Nephron progenitor cell (in vitro differentiated cells): ENCODE measurements at regions not wholly inside any gene's neighbourhood (a gene's known extent, or its start where the extent isn't known, plus 50 kb on each side); places are given as distances from the start of the nearest gene placed in this dataset.

Source experiments
- DNase-seq: peaks from one replicate; pipeline ENCODE4 v3.0.0; 2021
- H3K27ac Mint-ChIP-seq: 2 replicates; pipeline ENCODE4 v1.8.0; 2021; ENCODE audit warnings: mild to moderate bottlenecking, moderate library complexity, mixed read lengths
- H3K27me3 Mint-ChIP-seq: 2 replicates; pipeline ENCODE4 v1.8.0; 2021; ENCODE audit warnings: mild to moderate bottlenecking, low read depth, mixed read lengths; ENCODE audit not compliant: poor library complexity
- H3K36me3 Mint-ChIP-seq: 2 replicates; pipeline ENCODE4 v1.8.0; 2021; ENCODE audit warnings: low read depth, mixed read lengths
- H3K4me1 Mint-ChIP-seq: 2 replicates; pipeline ENCODE4 v1.8.0; 2021; ENCODE audit warnings: mixed read lengths
- H3K4me3 Mint-ChIP-seq: 2 replicates; pipeline ENCODE4 v1.8.0; 2021; ENCODE audit warnings: mild to moderate bottlenecking, moderate library complexity, mixed read lengths
- H3K9me3 Mint-ChIP-seq: 2 replicates; pipeline ENCODE4 v1.8.0; 2021; ENCODE audit warnings: mild to moderate bottlenecking, moderate library complexity, mixed read lengths
- TF ChIP-seq, protein P1 (sequence below): fragments of 200-600 bp; sonication (generic); IDR thresholded peaks from 2 replicates; pipeline ENCODE4 v1.5.0; 2021; ENCODE audit warnings: antibody characterized with exemption

GRCh38 chr17:51443646-51444045 lies 183.3 kb downstream of the UTP18 start:
- no peak for DNase-seq
- TF ChIP-seq, protein P1, sequence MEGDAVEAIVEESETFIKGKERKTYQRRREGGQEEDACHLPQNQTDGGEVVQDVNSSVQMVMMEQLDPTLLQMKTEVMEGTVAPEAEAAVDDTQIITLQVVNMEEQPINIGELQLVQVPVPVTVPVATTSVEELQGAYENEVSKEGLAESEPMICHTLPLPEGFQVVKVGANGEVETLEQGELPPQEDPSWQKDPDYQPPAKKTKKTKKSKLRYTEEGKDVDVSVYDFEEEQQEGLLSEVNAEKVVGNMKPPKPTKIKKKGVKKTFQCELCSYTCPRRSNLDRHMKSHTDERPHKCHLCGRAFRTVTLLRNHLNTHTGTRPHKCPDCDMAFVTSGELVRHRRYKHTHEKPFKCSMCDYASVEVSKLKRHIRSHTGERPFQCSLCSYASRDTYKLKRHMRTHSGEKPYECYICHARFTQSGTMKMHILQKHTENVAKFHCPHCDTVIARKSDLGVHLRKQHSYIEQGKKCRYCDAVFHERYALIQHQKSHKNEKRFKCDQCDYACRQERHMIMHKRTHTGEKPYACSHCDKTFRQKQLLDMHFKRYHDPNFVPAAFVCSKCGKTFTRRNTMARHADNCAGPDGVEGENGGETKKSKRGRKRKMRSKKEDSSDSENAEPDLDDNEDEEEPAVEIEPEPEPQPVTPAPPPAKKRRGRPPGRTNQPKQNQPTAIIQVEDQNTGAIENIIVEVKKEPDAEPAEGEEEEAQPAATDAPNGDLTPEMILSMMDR, result no peak
- Mint-ChIP-seq H3K27me3 (peaks cover 7% of the 10 kb centered on the region), H3K9me3 (peaks cover 6% of the 10 kb centered on the region), H3K4me1 (peaks cover 6% of the 10 kb centered on the region), H3K27ac (no peak overlapping the region), H3K36me3 (no peaks in the 10 kb centered on the region), H3K4me3 (no peak overlapping the region)

DNA sequence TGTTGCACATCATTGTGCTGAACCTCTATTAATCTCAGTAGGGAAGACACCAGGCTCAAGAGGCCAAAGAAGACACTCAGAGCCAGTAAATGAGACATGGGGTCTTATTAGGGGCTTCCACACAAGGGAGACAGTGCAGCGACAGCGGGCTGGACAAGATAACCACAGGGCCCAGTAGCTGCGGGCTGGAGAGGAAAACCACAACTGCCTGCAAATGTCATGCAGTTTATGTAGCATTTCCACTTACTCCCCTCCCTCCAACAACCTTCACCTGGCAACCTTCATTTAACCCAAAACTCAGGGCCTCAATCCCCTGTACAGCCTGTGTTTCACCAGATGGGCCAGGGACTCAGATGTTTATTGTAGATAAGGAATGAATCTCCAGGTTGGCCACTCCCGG lies 185.6 kb downstream of the UTP18 start:
- Mint-ChIP-seq H3K27me3 (peaks cover 14% of the 10 kb centered on the region), H3K9me3 (peaks cover 17% of the 10 kb centered on the region), H3K27ac (no peak overlapping the region), H3K4me3 (no peak overlapping the region), H3K36me3 (no peaks in the 10 kb centered on the region), H3K4me1 (no peaks in the 10 kb centered on the region)
- TF ChIP-seq, protein P1, result no peak
- DNase-seq, result no peak

DNA sequence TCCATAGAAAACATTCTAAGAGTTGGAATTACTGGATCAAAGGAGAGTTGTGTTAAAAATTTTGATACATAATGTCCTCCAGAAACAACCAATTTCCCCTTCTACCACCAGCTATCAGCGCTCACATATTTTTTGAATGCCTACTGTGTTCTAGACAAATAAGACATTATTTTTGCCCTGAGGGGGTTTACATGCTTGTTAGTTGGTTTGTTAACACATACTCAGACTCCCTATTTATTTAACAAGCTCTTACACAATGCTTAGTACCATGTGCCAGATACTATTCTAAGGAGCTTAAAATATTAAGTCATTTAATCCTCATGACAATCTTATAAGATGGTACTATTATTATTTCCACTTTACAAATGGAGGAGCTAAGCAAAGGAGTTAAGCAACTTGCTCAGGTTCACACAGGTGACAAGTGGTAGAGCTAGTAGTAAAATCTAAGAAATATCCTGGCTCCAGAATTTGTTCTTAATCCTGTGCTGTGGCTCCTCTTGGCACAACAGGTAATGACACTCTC lies 194.2 kb downstream of the UTP18 start:
- Mint-ChIP-seq H3K27me3 (peaks cover 12% of the 10 kb centered on the region), H3K9me3 (peaks cover 10% of the 10 kb centered on the region), H3K4me3 (no peak overlapping the region), H3K36me3 (no peaks in the 10 kb centered on the region), H3K27ac (no peak overlapping the region), H3K4me1 (no peaks in the 10 kb centered on the region)
- TF ChIP-seq, protein P1, result no peak
- DNase-seq, result no peak

DNA sequence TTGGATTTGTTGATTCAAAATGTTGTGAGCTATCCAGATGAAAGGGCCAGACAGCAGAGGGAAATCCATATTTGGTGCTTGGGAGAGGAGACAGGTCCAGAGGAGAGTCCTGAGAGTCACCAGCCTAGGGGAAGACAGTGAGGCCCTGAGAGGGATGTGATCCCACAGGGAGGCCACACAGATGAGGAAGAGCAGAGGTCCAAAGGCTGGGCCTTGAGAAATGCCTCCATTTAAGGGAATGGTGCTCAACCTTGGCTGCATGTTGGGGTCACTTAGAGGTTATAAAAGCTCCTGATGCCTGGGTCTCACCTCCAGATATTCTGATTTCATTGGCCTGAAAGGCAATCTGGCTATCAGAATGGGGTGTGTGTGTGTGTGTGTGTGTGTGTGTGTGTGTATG lies 194.9 kb downstream of the UTP18 start:
- Mint-ChIP-seq H3K27me3 (peaks cover 11% of the 10 kb centered on the region), H3K4me1 (no peaks in the 10 kb centered on the region), H3K9me3 (peaks cover 7% of the 10 kb centered on the region), H3K4me3 (no peak overlapping the region), H3K27ac (no peak overlapping the region), H3K36me3 (no peaks in the 10 kb centered on the region)
- no peak for DNase-seq
- TF ChIP-seq, protein P1, result no peak

GRCh38 chr17:51455931-51456330 lies 195.6 kb downstream of the UTP18 start:
- Mint-ChIP-seq H3K27ac (no peak overlapping the region), H3K4me3 (no peak overlapping the region), H3K27me3 (peaks cover 6% of the 10 kb centered on the region), H3K4me1 (no peaks in the 10 kb centered on the region), H3K36me3 (no peaks in the 10 kb centered on the region), H3K9me3 (peaks cover 7% of the 10 kb centered on the region)
- no peak for DNase-seq
- TF ChIP-seq, protein P1, result no peak

DNA sequence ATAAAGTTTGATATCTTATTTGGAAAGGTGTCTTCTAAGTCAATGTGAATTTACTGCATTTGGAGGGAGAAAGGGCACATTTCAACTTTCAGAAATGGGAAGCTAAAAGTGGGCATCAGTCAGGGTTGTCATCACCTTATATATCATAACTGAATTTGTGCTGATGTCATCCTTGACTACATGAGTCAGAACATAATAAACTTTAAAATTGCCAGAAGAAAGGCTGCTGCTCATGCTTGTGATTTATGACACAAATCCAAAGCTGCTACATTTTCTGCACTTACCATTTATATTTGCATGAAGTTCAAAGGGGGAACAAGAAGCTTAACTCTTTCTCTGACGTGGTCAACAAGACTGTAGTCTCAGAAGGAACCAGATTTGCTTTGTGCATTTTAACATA lies 196.6 kb downstream of the UTP18 start:
- no peaks in the 10 kb centered on the region for H3K36me3 Mint-ChIP-seq
- TF ChIP-seq, protein P1, result no peak
- DNase-seq, result no peak
- no peak overlapping the region for H3K27ac Mint-ChIP-seq
- H3K27me3 Mint-ChIP-seq, result peaks cover 7% of the 10 kb centered on the region
- H3K4me1 Mint-ChIP-seq, result no peaks in the 10 kb centered on the region
- peaks cover 5% of the 10 kb centered on the region for H3K9me3 Mint-ChIP-seq
- no peak overlapping the region for H3K4me3 Mint-ChIP-seq
